GM19372 (cell line): ENCODE measurements at regions not wholly inside any gene's neighbourhood (a gene's known extent, or its start where the extent isn't known, plus 50 kb on each side); places are given as distances from the start of the nearest gene placed in this dataset.
"Not testable (repeated sequence)": the region's sequence is repeated elsewhere in the genome, so short reads cannot be mapped to it uniquely, and the experiment has no call there.

Experiments used
- ATAC-seq: cut with Tn5 transposase; IDR thresholded peaks from one replicate; pipeline ENCODE4 v1.9.1; 2021; ENCODE audit warnings: mild to moderate bottlenecking, low read depth, moderate library complexity; ENCODE audit not compliant: unreplicated experiment

DNA sequence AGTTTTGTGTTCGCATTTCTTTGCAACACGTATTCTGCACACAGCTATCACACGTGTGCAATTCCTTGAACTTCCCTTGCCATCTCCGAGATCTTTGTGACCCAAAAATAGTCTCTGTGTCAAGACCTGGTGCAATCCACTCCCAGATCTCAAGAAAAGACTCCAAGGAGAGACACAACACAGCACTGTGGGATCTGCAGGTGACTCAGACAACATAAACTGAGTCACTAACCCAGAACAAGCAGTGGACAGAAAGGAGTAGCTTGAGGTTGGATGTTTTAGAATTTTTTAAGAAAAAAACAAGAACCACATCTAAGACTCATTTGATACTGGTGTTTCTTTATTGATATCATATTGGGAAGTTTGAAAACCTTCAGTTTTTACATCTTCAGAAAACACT is 396.9 kb downstream of the AGTPBP1 start:
- no peak for ATAC-seq

DNA sequence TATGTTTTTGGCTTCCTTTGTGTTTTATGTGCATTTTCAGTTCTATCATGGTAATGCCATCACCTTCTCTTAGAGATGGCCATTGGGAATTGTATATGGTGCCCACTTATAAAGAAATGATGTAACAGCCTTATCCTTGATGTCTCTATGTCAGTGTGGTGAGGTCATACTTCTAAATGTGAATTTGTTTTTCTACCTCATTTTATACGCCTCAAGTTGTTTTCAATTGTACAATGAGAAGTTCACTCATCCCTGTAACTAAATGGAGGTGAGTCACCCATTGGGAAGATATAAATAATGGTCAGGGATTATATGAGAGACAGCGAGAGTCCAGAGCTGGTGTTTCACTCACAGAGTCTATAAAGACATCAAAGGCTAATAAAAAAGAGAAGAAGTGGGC is 402.4 kb downstream of the AGTPBP1 start:
- ATAC-seq = no peak

DNA sequence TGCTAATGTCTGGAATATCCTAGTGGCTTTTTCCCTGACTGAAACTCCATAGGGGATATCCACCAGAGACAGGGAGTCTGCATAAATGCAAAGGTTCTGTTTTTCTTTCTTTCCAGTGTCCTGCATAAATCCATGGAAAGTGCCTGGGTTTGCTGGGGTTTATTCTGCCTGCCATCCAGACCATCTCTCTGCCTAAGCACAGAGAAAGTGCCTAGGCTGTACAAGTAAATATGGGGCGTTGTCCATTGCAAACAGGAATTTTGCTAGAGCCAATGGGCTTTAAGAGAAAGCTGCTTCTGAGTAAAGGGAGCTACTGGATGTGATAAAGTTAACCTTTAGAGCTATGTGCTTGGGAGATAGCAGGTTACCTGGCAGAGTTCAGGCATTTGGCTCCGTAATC is 407.5 kb downstream of the AGTPBP1 start:
- no peak for ATAC-seq

DNA sequence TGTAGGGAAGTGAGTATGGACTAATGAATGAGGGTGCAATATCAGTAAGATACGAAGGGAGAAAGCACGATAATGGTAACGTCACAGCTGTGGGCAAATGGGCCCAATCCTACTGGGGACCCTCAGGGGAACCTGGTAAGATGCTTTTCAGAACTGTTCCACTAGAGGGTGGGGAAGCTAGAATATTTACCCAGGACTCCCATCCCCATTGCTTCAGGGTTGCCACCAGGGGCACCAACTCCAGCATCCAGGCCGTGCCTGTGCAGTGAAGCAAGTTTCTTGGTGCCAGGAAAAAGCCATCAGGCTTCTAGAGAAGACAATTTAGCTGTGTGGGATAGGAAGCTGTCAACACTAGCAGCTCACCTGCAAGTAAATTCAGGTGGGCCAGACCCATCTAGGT is 409.3 kb downstream of the AGTPBP1 start:
- no peak for ATAC-seq

DNA sequence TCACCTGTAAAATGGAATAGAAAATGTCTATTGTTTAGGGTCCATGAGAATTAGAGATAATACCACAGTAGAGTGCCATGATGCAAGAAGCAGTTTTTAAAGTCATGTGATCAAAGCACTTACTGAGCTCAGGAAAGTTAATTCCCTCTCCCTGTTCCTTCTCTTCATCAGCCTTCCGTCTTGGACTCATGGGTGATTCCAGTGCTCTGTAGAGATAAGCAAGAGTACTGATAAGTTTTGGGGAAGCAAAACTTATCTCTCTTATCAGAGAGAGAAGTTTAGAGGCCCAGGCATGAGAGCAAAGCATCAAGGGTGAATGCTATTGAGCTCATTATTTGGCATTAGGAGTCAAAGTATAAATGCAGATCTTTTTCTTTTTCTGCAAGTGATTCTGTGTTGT is 410.1 kb downstream of the AGTPBP1 start:
- no peak for ATAC-seq

DNA sequence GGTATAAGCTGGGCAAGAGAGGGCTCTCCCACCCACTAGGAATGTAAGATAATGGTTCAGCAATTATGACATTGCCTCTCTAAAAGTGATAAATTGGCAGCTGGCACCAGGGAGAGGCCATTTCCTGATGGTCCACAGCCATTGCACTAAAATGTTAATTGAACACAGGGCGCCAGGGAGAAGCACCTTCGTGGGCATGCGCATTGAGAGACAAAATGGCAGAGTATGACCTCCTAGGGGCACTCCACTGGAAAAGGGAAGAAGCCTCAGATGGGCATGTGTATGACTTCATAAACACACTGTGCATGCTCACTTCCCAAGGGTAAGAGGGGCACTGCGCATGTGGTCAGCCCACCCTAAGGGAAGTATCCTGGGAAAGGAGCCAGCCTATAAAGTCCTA is 419.2 kb downstream of the AGTPBP1 start:
- ATAC-seq = no peak

DNA sequence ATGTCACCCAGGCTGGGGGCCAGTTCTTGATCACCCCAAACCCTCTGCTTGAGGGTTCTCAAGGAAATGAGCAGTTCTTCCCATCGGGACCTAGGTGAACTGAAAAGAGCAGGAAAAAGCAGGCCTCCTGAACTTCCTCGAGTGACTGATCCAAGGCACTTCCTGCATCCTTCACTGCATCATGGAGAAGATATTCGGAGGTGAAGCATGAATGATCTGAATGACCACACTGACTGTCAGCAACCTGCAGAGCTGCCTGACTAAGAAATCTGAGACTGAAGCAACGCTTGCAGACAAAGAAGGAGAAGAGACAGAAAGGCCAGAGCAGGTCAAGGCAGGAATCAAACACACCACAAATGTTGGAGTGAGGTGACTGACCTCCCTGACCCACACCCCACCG is 420.2 kb downstream of the AGTPBP1 start:
- no peak for ATAC-seq

DNA sequence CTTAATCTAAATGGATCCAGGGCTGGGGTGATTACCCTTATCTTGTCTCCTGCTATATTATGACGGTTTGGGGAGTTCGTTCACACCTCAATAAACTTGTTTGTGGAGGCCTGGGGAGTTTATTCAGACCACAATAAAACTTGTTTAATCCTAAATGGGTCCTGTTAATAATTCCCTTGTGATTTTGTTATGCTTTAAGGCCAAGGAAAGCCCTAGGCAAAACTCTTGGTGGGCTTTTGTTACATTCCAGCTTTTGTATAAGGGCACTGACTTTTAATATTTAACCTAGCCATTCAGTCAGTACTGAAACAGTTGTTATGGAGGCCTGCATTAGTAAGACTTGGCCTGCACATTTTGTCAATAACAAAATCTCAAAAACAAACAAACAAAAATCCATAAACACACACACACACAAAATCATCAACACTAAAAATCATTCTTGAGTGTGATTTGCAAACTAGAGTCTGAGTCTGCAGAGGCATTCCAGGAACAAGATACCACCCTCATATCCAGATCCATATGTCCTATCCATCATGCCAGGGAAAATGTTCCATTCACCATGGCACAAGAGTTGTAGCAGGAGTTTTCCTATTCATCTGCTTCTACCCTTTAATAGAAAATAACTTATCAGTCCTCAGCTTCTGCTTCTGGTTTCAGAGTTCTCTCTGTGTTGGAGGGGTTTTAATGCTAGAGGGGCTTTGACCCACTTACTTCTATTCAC is 421.7 kb downstream of the AGTPBP1 start:
- no peak for ATAC-seq

DNA sequence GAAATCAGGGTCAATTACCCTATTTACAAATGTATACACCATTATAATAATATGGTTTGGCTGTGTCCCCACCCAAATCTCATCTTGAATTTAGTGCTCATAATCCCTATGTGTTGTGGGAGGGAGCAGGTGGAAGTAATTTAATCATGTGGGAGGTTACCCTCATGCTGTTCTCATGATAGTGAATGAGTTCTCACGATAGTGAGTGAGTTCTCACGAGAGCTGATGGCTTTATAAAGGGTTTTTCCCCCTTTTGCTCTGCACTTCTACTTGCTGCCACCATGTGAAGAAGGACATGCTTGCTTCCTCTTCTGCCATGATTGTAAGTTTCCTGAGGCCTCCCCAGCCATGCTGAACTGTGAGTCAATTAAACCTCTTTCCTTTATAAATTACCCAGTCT is 426.2 kb downstream of the AGTPBP1 start:
- ATAC-seq = not testable (repeated sequence)

DNA sequence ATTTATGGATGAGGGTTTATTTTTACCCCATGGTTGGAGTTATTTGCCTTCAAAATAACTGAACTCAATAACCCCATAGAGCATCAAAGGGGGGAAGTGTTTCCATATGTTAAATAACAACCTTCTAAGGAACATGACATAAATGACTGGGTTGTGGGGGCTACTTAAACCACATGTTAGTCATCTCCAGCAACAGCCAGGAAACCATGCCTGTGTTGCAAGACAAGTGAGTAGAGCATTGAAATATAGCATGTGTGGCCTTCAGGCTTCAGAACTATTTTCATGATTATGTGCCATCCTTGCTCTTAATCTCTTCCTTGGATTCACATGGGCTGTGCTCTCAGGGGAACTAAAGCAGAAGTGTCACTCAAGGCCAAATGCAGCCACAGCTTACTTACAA is 431.2 kb downstream of the AGTPBP1 start:
- ATAC-seq = no peak

DNA sequence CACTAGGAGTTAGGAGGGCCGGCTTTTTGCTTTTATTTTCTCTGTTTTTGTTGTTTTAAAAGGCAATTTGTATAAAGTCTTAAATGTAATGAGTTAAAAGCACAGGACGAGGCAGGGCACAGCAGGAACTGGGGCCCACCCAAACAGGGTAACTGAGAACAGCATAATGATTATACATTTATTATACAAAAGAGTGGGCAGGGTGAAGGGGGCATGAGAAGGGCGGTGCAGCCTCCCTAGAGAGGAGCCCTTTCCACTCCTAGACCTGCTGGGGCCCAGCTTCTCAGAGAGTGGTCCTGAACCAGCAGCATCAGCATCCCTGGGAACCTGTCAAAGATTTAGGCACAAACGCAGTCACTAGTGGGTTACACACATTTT is 438.0 kb downstream of the AGTPBP1 start:
- ATAC-seq = no peak

DNA sequence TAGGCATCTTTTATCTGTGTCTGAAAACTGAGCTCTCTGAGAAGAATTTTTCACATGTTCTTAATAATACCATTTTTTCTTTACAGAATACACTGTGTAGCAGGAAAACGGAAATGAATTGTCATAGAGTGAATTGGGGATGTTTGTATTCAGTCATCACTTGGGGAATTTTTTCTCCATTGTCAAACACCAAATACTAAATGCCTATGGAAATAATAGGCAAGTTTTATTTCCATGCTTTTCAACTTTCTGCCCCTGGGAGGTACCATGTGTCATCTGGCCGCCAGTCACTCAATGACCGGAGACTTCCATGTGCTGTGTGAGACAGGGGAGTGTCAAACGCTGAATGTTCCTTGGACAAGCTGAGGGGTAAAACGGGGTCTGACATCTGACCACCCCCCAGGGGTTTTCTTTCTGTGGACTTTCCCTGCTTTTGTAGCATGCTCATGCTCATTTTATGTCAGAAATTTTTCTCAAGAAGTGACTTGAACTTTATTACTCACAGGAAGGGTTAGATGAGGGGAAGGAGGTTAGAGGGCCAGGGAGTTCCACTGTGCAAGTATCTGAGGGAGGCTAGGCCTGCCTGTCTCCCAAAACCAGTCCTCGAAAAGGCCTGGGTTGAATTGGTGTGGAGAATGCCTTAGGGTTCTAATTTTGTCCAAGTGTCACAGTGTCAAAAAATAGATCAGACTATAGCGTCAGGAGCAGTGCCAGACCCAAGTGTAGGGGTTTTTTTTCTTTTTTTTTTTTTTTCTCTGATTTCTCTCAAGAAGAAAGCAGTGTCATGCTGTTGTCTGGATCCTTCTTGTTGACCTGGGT is 438.6 kb downstream of the AGTPBP1 start:
- ATAC-seq = no peak

DNA sequence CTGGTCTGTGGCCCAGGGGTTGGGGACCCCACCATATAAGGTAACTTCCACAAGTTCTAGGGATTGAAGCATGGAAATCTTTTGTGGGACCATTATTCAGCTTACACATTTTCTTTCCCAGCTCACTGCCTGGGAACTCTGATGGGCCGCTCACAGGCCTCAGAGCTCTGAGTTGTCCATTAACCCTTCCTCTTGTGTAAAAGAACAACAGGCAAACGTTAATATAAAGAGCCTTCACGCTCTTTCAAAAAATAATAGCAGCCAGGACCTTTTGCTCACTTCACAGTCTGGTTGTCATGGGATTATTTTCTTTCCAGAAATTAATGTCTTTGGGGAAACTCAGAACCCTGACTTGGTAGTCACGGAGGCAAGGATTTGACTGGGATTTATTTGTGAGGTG is 443.3 kb downstream of the AGTPBP1 start:
- ATAC-seq = no peak

DNA sequence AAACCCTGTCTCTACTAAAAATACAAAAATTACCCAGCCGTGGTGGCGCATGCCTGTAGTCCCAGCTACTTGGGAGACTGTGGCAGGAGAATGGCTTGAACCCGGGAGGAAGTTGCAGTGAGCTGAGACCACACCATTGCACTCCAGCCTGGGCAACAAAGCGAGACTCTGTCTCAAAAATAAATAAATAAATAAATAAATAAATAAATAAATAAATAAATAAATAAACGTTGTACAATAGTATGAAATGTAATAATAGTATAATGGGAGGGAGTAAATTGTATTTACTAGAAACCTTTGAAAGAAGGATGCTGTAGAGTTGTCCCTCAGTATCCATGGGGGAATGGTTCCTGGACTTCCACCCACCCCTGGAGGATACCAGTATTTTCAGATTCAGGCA is 446.5 kb downstream of the AGTPBP1 start:
- not testable (repeated sequence) for ATAC-seq

DNA sequence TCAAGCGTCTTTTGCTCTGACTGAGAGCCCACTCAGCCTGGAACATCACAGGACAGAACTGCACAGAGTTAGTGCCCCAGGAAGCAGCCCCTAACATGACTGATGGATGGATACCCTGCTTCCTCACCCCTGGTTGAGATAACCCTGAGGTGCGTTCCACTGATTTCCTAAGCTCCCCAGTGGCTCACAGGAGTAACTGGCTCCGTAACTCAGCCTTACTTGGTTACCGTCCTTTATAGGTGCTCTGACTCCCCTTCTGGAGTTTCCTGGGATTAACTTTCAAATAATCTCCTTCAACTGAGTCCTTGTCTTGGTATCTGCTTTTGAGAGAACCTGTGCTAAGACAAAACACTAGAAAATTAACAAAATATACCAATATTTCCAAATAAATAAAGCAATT is 449.5 kb downstream of the AGTPBP1 start:
- no peak for ATAC-seq

DNA sequence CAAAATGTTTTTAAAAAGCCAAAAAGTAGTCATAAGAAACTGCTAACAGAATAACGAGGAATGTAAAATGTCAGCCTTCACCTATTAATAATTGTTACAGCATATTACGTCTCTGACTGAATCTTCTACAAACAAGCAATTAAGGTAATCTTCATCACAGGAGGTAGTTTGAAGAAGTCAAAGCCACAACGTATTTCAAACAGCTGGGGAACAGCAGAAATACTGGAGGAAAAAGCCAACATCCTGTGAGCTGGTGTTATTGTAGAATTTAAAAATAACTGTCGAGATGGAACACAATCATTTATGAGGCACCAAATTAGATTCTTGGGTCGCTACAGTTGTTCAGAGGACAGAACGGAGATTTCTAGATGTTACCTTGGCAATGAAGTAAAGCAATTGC is 450.5 kb downstream of the AGTPBP1 start:
- no peak for ATAC-seq

DNA sequence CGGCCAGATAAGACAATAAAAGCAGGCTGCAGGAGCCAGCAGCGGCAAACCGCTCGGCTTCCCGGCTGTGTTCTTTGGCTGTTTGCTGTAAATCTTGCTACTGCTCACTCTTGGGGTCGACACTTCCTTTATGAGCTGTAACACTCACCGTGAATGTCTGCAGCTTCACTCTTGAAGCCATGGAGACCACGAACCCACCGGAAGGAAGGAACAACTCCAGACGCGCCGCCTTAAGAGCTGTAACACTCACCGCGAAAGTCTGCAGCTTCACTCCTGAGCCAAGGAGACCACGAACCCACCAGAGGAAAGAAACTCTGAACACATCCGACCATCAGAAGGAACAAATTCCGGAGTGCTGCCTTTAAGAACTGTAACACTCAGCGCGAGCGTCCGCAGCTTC is 451.7 kb downstream of the AGTPBP1 start:
- no peak for ATAC-seq

DNA sequence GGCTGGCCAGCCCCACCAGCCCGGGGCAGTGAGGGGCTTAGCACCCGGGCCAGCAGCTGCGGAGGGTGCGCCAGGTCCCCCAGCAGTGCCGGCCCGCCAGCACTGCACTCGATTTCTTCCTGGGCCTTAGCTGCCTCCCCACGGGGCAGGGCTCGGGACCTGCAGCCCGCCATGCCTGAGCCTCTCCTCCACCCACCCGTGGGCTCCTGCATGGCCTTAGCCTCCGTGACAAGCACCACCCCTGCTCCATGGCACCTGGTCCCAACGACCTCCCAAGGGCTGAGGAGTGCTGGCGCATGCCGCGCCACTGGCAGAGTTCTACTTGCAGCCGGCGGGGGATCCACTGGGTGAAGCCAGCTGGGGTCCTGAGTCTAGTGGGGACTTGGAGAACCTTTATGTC is 452.6 kb downstream of the AGTPBP1 start:
- no peak for ATAC-seq

DNA sequence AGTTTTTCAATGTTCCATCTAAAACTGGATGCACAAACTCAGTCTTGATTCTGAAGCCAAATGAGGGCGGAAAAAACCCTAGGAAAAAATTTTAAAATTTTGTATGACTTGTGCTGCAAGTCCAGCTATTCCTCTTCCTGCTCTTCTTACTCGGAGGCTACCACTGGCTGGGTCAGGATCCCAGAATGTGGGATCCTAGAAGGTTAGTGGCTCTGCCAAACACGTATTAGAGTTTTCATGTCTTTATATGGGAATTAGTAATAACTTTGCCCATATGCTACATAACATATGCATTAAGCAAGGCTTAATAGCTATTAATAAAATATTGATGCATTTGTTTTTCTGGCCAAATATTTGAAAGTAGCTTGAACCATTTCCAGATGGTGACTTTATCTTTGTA is 458.3 kb downstream of the AGTPBP1 start:
- no peak for ATAC-seq

DNA sequence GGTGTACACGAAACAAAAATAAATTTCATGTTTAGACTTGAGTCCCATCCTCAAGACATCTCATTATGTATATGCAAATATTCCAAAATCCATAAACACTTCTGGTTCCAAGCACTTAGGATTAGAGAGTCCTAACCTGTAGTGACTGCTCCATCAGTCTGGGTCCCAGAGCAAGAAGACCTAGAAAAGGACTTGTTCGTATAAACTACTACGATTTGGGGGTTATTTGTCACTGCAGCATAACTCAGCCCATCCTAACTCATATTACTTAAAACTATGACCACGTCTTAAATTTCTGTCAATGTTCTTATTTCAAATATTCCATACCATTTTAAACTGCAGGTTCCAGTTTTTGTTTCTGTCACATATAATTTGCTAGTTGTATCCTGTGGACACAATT is 463.0 kb downstream of the AGTPBP1 start:
- ATAC-seq = no peak

DNA sequence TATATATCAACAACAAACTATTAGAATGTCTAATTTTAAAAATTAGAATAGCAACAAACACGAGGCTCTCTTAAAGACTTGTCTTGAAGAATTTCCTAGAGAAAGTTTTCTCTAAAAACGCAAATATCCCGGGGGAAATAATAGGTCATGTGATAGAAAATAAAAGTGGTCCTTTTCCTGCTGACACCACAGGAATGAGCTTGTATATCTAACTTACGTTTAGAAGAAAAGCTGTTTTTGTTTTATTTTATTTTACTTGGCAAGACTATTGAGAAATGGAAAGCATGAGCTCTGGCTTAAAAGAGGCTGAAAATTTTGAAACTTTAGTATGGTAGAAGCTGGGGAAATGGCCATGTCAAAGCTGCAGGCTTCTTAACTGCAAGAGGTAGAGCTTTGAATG is 465.0 kb downstream of the AGTPBP1 start:
- no peak for ATAC-seq

DNA sequence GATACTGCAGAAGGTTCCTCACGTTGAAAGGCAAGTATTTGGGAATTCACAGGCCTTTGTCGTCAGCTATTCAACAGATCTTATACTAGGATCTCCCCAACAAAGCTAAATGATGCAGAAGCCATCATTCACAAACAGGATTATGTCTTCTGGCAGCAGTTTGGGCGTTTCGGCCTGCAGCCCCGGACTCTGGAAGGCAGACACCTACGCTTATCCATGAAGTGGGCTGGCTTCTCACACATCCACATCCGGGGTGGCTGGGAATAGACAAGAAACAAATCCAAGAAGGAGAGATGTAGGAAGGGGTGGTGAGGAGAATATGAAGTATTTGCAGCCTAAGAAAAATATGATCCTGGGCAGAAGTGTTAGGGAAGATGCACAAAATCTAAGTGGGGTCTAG is 471.9 kb downstream of the AGTPBP1 start:
- ATAC-seq = no peak
